ENCODE measurements at regions not wholly inside any gene's neighbourhood (a gene's known extent, or its start where the extent isn't known, plus 50 kb on each side); places are given as distances from the start of the nearest gene placed in this dataset.

- Histone ChIP-seq H3K27me3 (ENCODE audit: control insufficient read depth, insufficient read depth, low read length, poor library complexity, severe bottlenecking) (no peaks in the 10 kb centered on the region), H3K4me1 (ENCODE audit: control insufficient read depth, insufficient read depth, low read length) (no peaks in the 10 kb centered on the region), H3K9ac (ENCODE audit: extremely low read depth, low read length, poor library complexity, severe bottlenecking) (no peak overlapping the region), H3K4me3 (ENCODE audit: low read length) (no peak overlapping the region), H3K36me3 (ENCODE audit: control insufficient read depth, insufficient read depth, low read length) (no peaks in the 10 kb centered on the region), H3K27ac (ENCODE audit: low read depth, low read length) (no peak overlapping the region), H3K9me3 (ENCODE audit: control insufficient read depth, low read length) (no peaks in the 10 kb centered on the region)
- WGBS, 2 experiments (ENCODE audit: insufficient coverage in 1 of 2, insufficient read length in 1 of 2), result 88 to 94% methylated on average over 1 to 2 of the region's 2 CpGs
- Mint-ChIP-seq H3K27ac (no peak overlapping the region), H3K4me1 (peaks cover 8% of the 10 kb centered on the region), H3K4me3 (no peak overlapping the region), H3K27me3 (ENCODE audit: insufficient read depth) (no peaks in the 10 kb centered on the region), H3K36me3 (ENCODE audit: low read depth) (no peaks in the 10 kb centered on the region), H3K9me3 (peaks cover under 1% of the 10 kb centered on the region)
- no peak for TF ChIP-seq CTCF (conservative IDR thresholded peaks at IDR 0.05)
- no peak for DNase-seq
These were observed 411.0 kb upstream of the TGFBR2 start for GRCh38 chr3:30195352-30195751.

GRCh38 chr3:30198162-30198561 is 408.2 kb upstream of the TGFBR2 start:
- Mint-ChIP-seq H3K9me3 (peaks cover 3% of the 10 kb centered on the region), H3K27me3 (ENCODE audit: insufficient read depth) (no peaks in the 10 kb centered on the region), H3K27ac (no peak overlapping the region), H3K4me3 (no peak overlapping the region), H3K36me3 (ENCODE audit: low read depth) (peaks cover 2% of the 10 kb centered on the region), H3K4me1 (peaks cover 8% of the 10 kb centered on the region)
- Histone ChIP-seq H3K27me3 (ENCODE audit: control insufficient read depth, insufficient read depth, low read length, poor library complexity, severe bottlenecking) (no peaks in the 10 kb centered on the region), H3K9me3 (ENCODE audit: control insufficient read depth, low read length) (no peaks in the 10 kb centered on the region), H3K27ac (ENCODE audit: low read depth, low read length) (no peak overlapping the region), H3K9ac (ENCODE audit: extremely low read depth, low read length, poor library complexity, severe bottlenecking) (no peak overlapping the region), H3K4me1 (ENCODE audit: control insufficient read depth, insufficient read depth, low read length) (no peaks in the 10 kb centered on the region), H3K4me3 (ENCODE audit: low read length) (no peak overlapping the region), H3K36me3 (ENCODE audit: control insufficient read depth, insufficient read depth, low read length) (no peaks in the 10 kb centered on the region)
- DNase-seq, result no peak
- no peak for TF ChIP-seq CTCF (conservative IDR thresholded peaks at IDR 0.05)

GRCh38 chr3:30199096-30199759 is 407.2 kb upstream of the TGFBR2 start:
- 44 to 57% methylated on average over 2 to 6 of the region's 6 CpGs for WGBS, 2 experiments (ENCODE audit: insufficient coverage in 1 of 2, insufficient read length in 1 of 2)

More at GRCh38 chr3:30199096-30199759, 407.2 kb upstream of the TGFBR2 start:
- Mint-ChIP-seq H3K4me3 (no peak overlapping the region), H3K27ac (no peak overlapping the region), H3K27me3 (ENCODE audit: insufficient read depth) (no peaks in the 10 kb centered on the region), H3K9me3 (peaks cover 3% of the 10 kb centered on the region), H3K36me3 (ENCODE audit: low read depth) (peaks cover 2% of the 10 kb centered on the region), H3K4me1 (peaks cover 8% of the 10 kb centered on the region)
- TF ChIP-seq CTCF (conservative IDR thresholded peaks at IDR 0.05), result peak; percentile 95
- Histone ChIP-seq H3K9ac (ENCODE audit: extremely low read depth, low read length, poor library complexity, severe bottlenecking) (no peak overlapping the region), H3K9me3 (ENCODE audit: control insufficient read depth, low read length) (no peaks in the 10 kb centered on the region), H3K4me1 (ENCODE audit: control insufficient read depth, insufficient read depth, low read length) (no peaks in the 10 kb centered on the region), H3K36me3 (ENCODE audit: control insufficient read depth, insufficient read depth, low read length) (no peaks in the 10 kb centered on the region), H3K4me3 (ENCODE audit: low read length) (no peak overlapping the region), H3K27ac (ENCODE audit: low read depth, low read length) (no peak overlapping the region), H3K27me3 (ENCODE audit: control insufficient read depth, insufficient read depth, low read length, poor library complexity, severe bottlenecking) (no peaks in the 10 kb centered on the region)
- DNase-seq, result peak; percentile 79

Measured in endodermal cell (in vitro differentiated cells).